K562 (cell line): ENCODE measurements at regions not wholly inside any gene's neighbourhood (a gene's known extent, or its start where the extent isn't known, plus 50 kb on each side); places are given as distances from the start of the nearest gene placed in this dataset.

Experiments
- ASH1L ChIP-seq: fragments of 450-650 bp; IDR thresholded peaks from 2 replicates; pipeline ENCODE4 v1.6.1; 2018; ENCODE audit warnings: borderline replicate concordance, mild to moderate bottlenecking, low read depth; ENCODE audit not compliant: partially characterized antibody
- RCOR1 ChIP-seq, 2 experiments: IDR thresholded peaks; 2 replicates each; pipeline ENCODE4 v1.6.1; 2012; ENCODE audit warnings: low read depth in 2 of 2, low read length in 2 of 2, borderline replicate concordance in 1 of 2, improper control_type of control experiment in 1 of 2

- no peak for TF ChIP-seq RCOR1 (IDR thresholded peaks at IDR 0.05; ENCODE audit: borderline replicate concordance in 1 of 2, low read depth in 2 of 2, low read length in 2 of 2)
- no peak for TF ChIP-seq ASH1L
Observed at GRCh38 chr20:4411744-4412143, 162.7 kb upstream of the ADRA1D start.
